Effector memory CD8-positive, alpha-beta T cell (primary cell): ENCODE measurements at regions not wholly inside any gene's neighbourhood (a gene's known extent, or its start where the extent isn't known, plus 50 kb on each side); places are given as distances from the start of the nearest gene placed in this dataset.

Source experiments
- ATAC-seq: fragments of 150-1000 bp; cut with Tn5 transposase; replicated peaks from 2 replicates; pipeline ENCODE4 v1.10.0; 2021; ENCODE audit warnings: mild to moderate bottlenecking, moderate library complexity
- DNase-seq, 3 experiments: peaks; one replicate each; pipeline ENCODE4 v3.0.0; 2021
- H3K27ac Mint-ChIP-seq, 2 donors: one replicate each; pipeline ENCODE4 v1.8.0; 2022; ENCODE audit warnings: mild to moderate bottlenecking in 2 of 2, mixed read lengths in 2 of 2, moderate library complexity in 2 of 2
- H3K27me3 Mint-ChIP-seq, 2 donors: one replicate each; pipeline ENCODE4 v1.8.0; 2022; ENCODE audit warnings: mixed read lengths in 2 of 2
- H3K36me3 Mint-ChIP-seq: one replicate; pipeline ENCODE4 v1.8.0; 2022; ENCODE audit warnings: mild to moderate bottlenecking, moderate library complexity, mixed read lengths; ENCODE audit not compliant: insufficient read depth
- H3K4me1 Mint-ChIP-seq, 2 donors: one replicate each; pipeline ENCODE4 v1.8.0; 2022; ENCODE audit warnings: low read depth in 2 of 2, mixed read lengths in 2 of 2
- H3K4me3 Mint-ChIP-seq, 2 donors: one replicate each; pipeline ENCODE4 v1.8.0; 2022; ENCODE audit warnings: mild to moderate bottlenecking in 2 of 2, mixed read lengths in 2 of 2, moderate library complexity in 2 of 2
- H3K9me3 Mint-ChIP-seq, 2 donors: one replicate each; pipeline ENCODE4 v1.8.0; 2022; ENCODE audit warnings: mixed read lengths in 2 of 2

- Mint-ChIP-seq H3K9me3 (peaks cover 3 to 19% of the 10 kb centered on the region in 2 donors), H3K27me3 (no peaks in the 10 kb centered on the region), H3K4me1 (no peaks in the 10 kb centered on the region), H3K27ac (no peak overlapping the region), H3K36me3 (no peaks in the 10 kb centered on the region), H3K4me3 (no peak overlapping the region)
- DNase-seq (no peak), ATAC-seq (no peak)
These were observed 1449.4 kb downstream of the LRFN5 start for GRCh38 chr14:43056106-43056505.

DNA sequence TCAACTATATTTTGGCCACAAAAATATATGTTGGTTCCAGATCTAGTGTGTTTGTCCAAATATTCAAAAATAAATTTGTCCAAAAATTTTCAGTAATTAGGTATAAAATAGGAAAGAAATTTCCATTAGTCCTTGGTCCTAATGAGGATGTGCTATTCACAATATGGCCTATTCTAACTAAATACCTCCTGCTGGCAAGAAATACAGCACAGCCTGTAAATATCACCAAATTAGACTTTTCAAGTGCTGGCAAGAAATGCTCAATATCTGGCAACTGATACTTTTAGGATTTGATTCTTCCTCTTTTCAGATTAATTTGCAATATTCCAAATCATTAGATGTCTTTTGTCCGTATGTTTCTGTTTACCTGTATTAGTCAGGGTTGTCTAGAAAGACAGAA is 1446.2 kb downstream of the LRFN5 start:
- ATAC-seq (no peak), DNase-seq (no peak)
- Mint-ChIP-seq H3K4me3 (no peak overlapping the region), H3K4me1 (no peaks in the 10 kb centered on the region), H3K27me3 (no peaks in the 10 kb centered on the region), H3K36me3 (no peaks in the 10 kb centered on the region), H3K9me3 (peaks cover 0 to 6% of the 10 kb centered on the region in 2 donors), H3K27ac (no peak overlapping the region)

- DNase-seq = no peak
- Mint-ChIP-seq H3K4me1 (no peaks in the 10 kb centered on the region), H3K4me3 (no peak overlapping the region), H3K9me3 (peaks cover 3 to 15% of the 10 kb centered on the region in 2 donors), H3K27me3 (no peaks in the 10 kb centered on the region), H3K27ac (no peak overlapping the region), H3K36me3 (no peaks in the 10 kb centered on the region)
- ATAC-seq = no peak
These were observed 1437.2 kb downstream of the LRFN5 start for GRCh38 chr14:43043850-43044249.

GRCh38 chr14:43042408-43042807 is 1435.7 kb downstream of the LRFN5 start:
- H3K9me3 Mint-ChIP-seq = peaks cover 3 to 11% of the 10 kb centered on the region in 2 donors
- ATAC-seq (no peak), DNase-seq (no peak)
- H3K4me1 Mint-ChIP-seq = no peaks in the 10 kb centered on the region
- no peaks in the 10 kb centered on the region for H3K27me3 Mint-ChIP-seq
- H3K36me3 Mint-ChIP-seq = no peaks in the 10 kb centered on the region
- H3K27ac Mint-ChIP-seq = no peak overlapping the region
- H3K4me3 Mint-ChIP-seq = no peak overlapping the region

GRCh38 chr14:43041976-43042375 is 1435.3 kb downstream of the LRFN5 start:
- Mint-ChIP-seq H3K4me1 (no peaks in the 10 kb centered on the region), H3K27ac (no peak overlapping the region)
- no peak for ATAC-seq

DNA sequence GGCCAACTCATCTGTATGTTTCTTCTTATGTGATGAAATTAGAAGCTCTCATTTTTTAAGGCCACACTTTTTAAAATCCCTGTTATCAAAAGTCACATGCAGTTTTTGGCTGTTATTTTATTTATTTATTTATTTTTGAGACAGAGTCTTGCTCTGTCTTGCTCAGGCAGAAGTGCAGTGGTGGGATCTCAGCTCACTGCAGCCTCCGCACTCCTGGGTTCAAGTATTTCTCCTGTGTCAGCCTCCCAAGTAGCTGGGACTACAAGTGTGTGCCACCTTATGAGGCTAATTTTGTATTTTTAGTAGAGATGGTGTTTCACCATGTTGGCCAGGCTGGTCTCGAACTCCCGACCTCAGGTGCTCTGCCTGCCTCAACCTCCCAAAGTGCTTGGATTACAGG is 1434.5 kb downstream of the LRFN5 start:
- ATAC-seq (no peak), DNase-seq (no peak)
- peaks cover 0 to 3% of the 10 kb centered on the region in 2 donors for H3K9me3 Mint-ChIP-seq
- H3K27me3 Mint-ChIP-seq = no peaks in the 10 kb centered on the region
- no peaks in the 10 kb centered on the region for H3K36me3 Mint-ChIP-seq
- H3K27ac Mint-ChIP-seq = no peak overlapping the region
- H3K4me1 Mint-ChIP-seq = no peaks in the 10 kb centered on the region
- H3K4me3 Mint-ChIP-seq = no peak overlapping the region

More at GRCh38 chr14:43041976-43042375, 1435.3 kb downstream of the LRFN5 start:
- Mint-ChIP-seq H3K9me3 (peaks cover 3 to 7% of the 10 kb centered on the region in 2 donors), H3K36me3 (no peaks in the 10 kb centered on the region), H3K4me3 (no peak overlapping the region), H3K27me3 (no peaks in the 10 kb centered on the region)
- no peak for DNase-seq

DNA sequence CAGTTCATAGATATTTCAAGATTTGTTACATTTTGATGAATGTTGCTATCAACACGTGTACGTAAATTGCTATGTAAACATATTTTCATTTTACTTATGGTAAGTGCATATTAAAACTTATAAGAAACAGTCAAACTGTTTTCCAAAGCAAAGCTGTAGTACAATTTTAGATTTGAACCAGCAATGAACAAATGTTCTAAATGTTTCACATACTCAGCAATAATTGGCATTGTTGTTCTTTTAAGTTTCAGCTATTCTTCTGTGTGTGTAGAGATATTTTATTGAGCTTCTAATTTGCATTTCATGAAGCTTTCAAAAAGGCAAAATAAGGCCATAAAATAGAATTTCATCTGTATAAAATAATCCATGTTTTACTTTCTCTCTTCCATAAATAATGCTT is 1433.2 kb downstream of the LRFN5 start:
- ATAC-seq = no peak
- DNase-seq = no peak
- Mint-ChIP-seq H3K9me3 (peaks cover 0 to 3% of the 10 kb centered on the region in 2 donors), H3K4me1 (no peaks in the 10 kb centered on the region), H3K27me3 (no peaks in the 10 kb centered on the region), H3K36me3 (no peaks in the 10 kb centered on the region), H3K4me3 (no peak overlapping the region), H3K27ac (no peak overlapping the region)

GRCh38 chr14:43031598-43031997 is 1424.9 kb downstream of the LRFN5 start:
- no peaks in the 10 kb centered on the region for H3K36me3 Mint-ChIP-seq
- peaks cover 0 to 2% of the 10 kb centered on the region in 2 donors for H3K9me3 Mint-ChIP-seq
- no peaks in the 10 kb centered on the region for H3K27me3 Mint-ChIP-seq
- no peak for ATAC-seq
- H3K4me3 Mint-ChIP-seq = no peak overlapping the region
- no peak for DNase-seq
- H3K27ac Mint-ChIP-seq = no peak overlapping the region
- no peaks in the 10 kb centered on the region for H3K4me1 Mint-ChIP-seq

DNA sequence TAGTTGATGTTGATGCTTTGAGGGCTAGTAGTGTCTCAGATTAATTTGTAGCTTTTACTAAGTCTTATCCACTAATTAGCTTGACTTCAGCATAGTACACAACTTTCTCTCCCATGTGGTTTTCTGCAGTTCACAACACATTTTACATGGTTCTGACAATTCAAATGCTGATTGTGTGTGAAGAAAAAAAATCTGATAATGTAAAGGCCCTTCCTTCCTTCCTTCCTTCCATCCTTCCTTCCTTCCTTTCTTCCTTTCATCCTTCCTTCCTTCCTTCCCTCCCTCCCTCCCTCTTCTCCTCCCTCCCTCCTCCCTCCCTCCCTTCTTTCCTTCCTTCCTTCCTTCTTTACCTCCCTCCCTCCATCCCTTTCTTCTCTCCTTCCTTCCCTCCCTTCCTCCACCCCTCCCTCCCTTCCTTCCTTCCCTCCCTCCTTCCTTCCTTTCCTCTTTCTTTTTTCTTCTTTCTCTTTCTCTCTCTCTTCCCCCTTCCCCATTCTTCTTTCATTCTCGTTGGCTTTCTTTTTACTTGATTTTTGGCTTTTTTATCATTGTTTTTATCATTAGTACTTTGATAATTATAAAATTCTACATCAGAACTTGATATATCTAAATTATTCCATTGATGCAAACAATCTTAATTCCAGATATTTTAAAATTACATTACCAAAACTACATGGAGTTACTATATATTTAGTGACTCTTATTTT is 1415.6 kb downstream of the LRFN5 start:
- DNase-seq (no peak), ATAC-seq (no peak)
- Mint-ChIP-seq H3K4me3 (no peak overlapping the region), H3K9me3 (peaks cover 9 to 22% of the 10 kb centered on the region in 2 donors), H3K27ac (no peak overlapping the region), H3K4me1 (no peaks in the 10 kb centered on the region), H3K36me3 (no peaks in the 10 kb centered on the region), H3K27me3 (no peaks in the 10 kb centered on the region)

DNA sequence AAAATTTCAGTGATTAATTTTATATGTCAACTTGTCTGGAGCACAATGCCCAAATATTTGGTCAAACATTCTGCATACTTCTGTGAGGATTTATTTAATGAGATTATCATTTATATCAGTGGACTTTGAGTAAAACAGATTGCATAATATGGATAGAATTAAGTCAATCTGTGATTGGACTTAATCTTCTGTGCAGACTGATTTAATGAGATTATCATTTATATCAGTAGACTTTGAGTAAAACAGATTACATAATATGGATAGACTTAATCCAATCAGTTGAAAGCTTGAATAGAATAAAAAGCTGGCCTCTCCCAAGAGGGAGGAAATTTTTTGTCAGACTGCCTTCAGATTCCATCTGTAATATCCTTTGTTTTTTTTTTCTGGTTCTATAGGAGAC is 1413.2 kb downstream of the LRFN5 start:
- Mint-ChIP-seq H3K36me3 (no peaks in the 10 kb centered on the region), H3K9me3 (peaks cover 5 to 22% of the 10 kb centered on the region in 2 donors), H3K27me3 (no peaks in the 10 kb centered on the region), H3K27ac (no peak overlapping the region), H3K4me1 (no peaks in the 10 kb centered on the region), H3K4me3 (no peak overlapping the region)
- ATAC-seq (no peak), DNase-seq (no peak)

DNA sequence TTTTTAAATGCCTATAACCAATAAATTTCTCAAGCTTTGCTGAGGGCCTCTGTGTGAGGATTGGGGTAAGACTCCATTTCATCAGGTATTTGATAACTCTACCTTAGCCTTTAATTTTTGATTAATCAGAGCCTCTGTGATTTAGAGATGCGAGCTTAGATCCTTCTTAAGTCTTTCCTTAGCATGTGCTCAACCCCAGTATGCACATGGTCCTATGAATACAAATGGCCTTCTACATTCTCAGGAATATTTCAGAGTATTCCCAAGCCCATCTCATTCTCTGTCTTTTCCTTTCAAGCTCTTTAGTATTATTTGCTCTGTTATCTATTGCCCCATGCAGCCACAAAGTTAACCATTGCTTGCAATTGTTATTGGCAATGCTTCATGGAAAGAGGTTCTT is 1407.7 kb downstream of the LRFN5 start:
- Mint-ChIP-seq H3K4me3 (no peak overlapping the region), H3K36me3 (no peaks in the 10 kb centered on the region), H3K27me3 (no peaks in the 10 kb centered on the region), H3K4me1 (no peaks in the 10 kb centered on the region), H3K9me3 (peaks cover under 1 to 5% of the 10 kb centered on the region in 2 donors), H3K27ac (no peak overlapping the region)
- DNase-seq (no peak), ATAC-seq (no peak)

- no peak for ATAC-seq
- H3K27ac Mint-ChIP-seq = no peak overlapping the region
- peaks cover 8% of the 10 kb centered on the region in 2 donors for H3K9me3 Mint-ChIP-seq
- H3K4me1 Mint-ChIP-seq = no peaks in the 10 kb centered on the region
- no peak overlapping the region for H3K4me3 Mint-ChIP-seq
- no peak for DNase-seq
- no peaks in the 10 kb centered on the region for H3K27me3 Mint-ChIP-seq
- no peaks in the 10 kb centered on the region for H3K36me3 Mint-ChIP-seq
These were observed 1406.1 kb downstream of the LRFN5 start for GRCh38 chr14:43012817-43013216.

- DNase-seq = no peak
- no peak for ATAC-seq
- no peak overlapping the region for H3K27ac Mint-ChIP-seq
- H3K36me3 Mint-ChIP-seq = no peaks in the 10 kb centered on the region
- H3K4me1 Mint-ChIP-seq = no peaks in the 10 kb centered on the region
- peaks cover 12 to 15% of the 10 kb centered on the region in 2 donors for H3K9me3 Mint-ChIP-seq
- no peak overlapping the region for H3K4me3 Mint-ChIP-seq
- H3K27me3 Mint-ChIP-seq = no peaks in the 10 kb centered on the region
These were observed 1399.1 kb downstream of the LRFN5 start for GRCh38 chr14:43005807-43006206.

GRCh38 chr14:43003845-43004244 is 1397.2 kb downstream of the LRFN5 start:
- Mint-ChIP-seq H3K4me1 (no peaks in the 10 kb centered on the region), H3K27ac (no peak overlapping the region), H3K4me3 (no peak overlapping the region), H3K27me3 (no peaks in the 10 kb centered on the region), H3K36me3 (no peaks in the 10 kb centered on the region), H3K9me3 (peaks cover 11 to 14% of the 10 kb centered on the region in 2 donors)
- ATAC-seq (no peak), DNase-seq (no peak)
